HepG2 (cell line): ENCODE measurements at regions not wholly inside any gene's neighbourhood (a gene's known extent, or its start where the extent isn't known, plus 50 kb on each side); places are given as distances from the start of the nearest gene placed in this dataset.

ENCODE experiments used
- ATAC-seq: fragments of 200-7000 bp; cut with Tn5 transposase; 3 replicates; pipeline ENCODE4 v1.9.1; 2020; ENCODE audit warnings: mild to moderate bottlenecking, moderate library complexity
- BruUV-seq: library from RNA; stranded (reverse); fragments of 400-500 nt; replicated peaks from 2 replicates; lab custom pipeline; 2021; lab: Mats Ljungman, UMichigan
- CTCF ChIA-PET: fragments of 300-600 bp; formaldehyde crosslinking; extraction: SDS; loops from one replicate; lab custom pipeline; 2021; ENCODE audit warnings: low total read pairs, inconsistent platforms, low intra/inter-chr PET ratio; lab: Yijun Ruan, JAX
- POLR2A ChIA-PET: fragments of 350-600 bp; sonication (Branson Sonifier 250); formaldehyde crosslinking; loops from one replicate; lab custom pipeline; 2020; ENCODE audit warnings: antibody characterized with exemption, inconsistent platforms; lab: Yijun Ruan, JAX
- DNase-seq: peaks from one replicate; pipeline ENCODE4 v3.0.0-alpha.2; 2015; ENCODE audit warnings: low spot score
- FAIRE-seq: peaks from 3 replicates; lab custom pipeline; 2011; peaks lifted over from hg19 to GRCh38; lab: Jason Lieb, UNC
- H2AFZ ChIP-seq: one replicate; pipeline ENCODE4 v1.6.1; 2011; ENCODE audit warnings: low read length, inconsistent platforms
- H3K27ac ChIP-seq: fragments of 300-600 bp; 3 replicates; pipeline ENCODE4 v1.8.0; 2011; ENCODE audit warnings: mixed run types, mild to moderate bottlenecking, mixed read lengths, low read length, inconsistent platforms; ENCODE audit not compliant: insufficient read depth; ENCODE audit errors: extremely low read length
- H3K27me3 ChIP-seq, 2 experiments: fragments of 200-600 bp in 1 of 2; 2 replicates in 1 of 2; 3 replicates in 1 of 2; pipeline versions ENCODE4 v1.6.0 to v1.8.0; 2011; ENCODE audit warnings: low read length in 2 of 2, mild to moderate bottlenecking in 2 of 2, moderate library complexity in 2 of 2, inconsistent platforms in 1 of 2; ENCODE audit not compliant: insufficient read depth in 2 of 2, control insufficient read depth in 1 of 2
- H3K36me3 ChIP-seq, 2 experiments: fragments of 200-600 bp in 1 of 2; replicated peaks in 1 of 2; 2 replicates in 1 of 2; 3 replicates in 1 of 2; pipeline versions ENCODE4 v1.5.1 to v1.8.0; 2011; ENCODE audit warnings: low read length in 2 of 2, inconsistent platforms in 1 of 2; ENCODE audit not compliant: insufficient read depth in 2 of 2, control insufficient read depth in 1 of 2
- H3K4me1 ChIP-seq: 2 replicates; pipeline ENCODE4 v1.5.1; 2012; ENCODE audit warnings: low read length, inconsistent platforms; ENCODE audit not compliant: insufficient read depth
- H3K4me2 ChIP-seq: 2 replicates; pipeline ENCODE4 v1.6.0; 2011; ENCODE audit warnings: low read depth, low read length, inconsistent platforms
- H3K4me3 ChIP-seq, 3 experiments: fragments of 200-600 bp in 1 of 3; sonication (generic), shearing (Covaris generic) in 1 of 3; replicated peaks in 1 of 3; 2 replicates each; pipeline ENCODE4 v1.5.1; 2011 to 2016; ENCODE audit warnings: low read length in 3 of 3, inconsistent platforms in 2 of 3, low read depth in 2 of 3, mild to moderate bottlenecking in 2 of 3, control low read depth in 1 of 3, mixed read lengths in 1 of 3; ENCODE audit not compliant: insufficient read depth in 1 of 3
- H3K79me2 ChIP-seq: one replicate; pipeline ENCODE4 v1.6.1; 2011; ENCODE audit warnings: low read length, inconsistent platforms; ENCODE audit not compliant: insufficient read depth
- H3K9ac ChIP-seq: 2 replicates; pipeline ENCODE4 v1.6.0; 2011; ENCODE audit warnings: mild to moderate bottlenecking, low read depth, low read length, inconsistent platforms; ENCODE audit not compliant: insufficient read depth
- H3K9me3 ChIP-seq: 2 replicates; pipeline ENCODE4 v1.5.1; 2012; ENCODE audit warnings: mild to moderate bottlenecking, low read length
- H4K20me1 ChIP-seq: 2 replicates; pipeline ENCODE4 v1.6.0; 2011; ENCODE audit warnings: inconsistent platforms, mild to moderate bottlenecking, low read length, moderate library complexity; ENCODE audit not compliant: insufficient read depth
- CSRNP1 ChIP-seq: sonication (generic); formaldehyde crosslinking; IDR thresholded peaks from 2 replicates; pipeline ENCODE4 v1.8.1; 2023; ENCODE audit warnings: mild to moderate bottlenecking, missing genetic modification reagents
- DNMT3B ChIP-seq: conservative IDR thresholded peaks from 2 replicates; pipeline ENCODE4 v1.6.1; 2016; ENCODE audit warnings: missing biosample characterization, control low read depth
- FOXM1 ChIP-seq: sonication (generic); formaldehyde crosslinking; IDR thresholded peaks from 2 replicates; pipeline ENCODE4 v1.5.0; 2020; ENCODE audit warnings: missing genetic modification reagents
- IRF2 ChIP-seq: IDR thresholded peaks from 2 replicates; pipeline ENCODE4 v1.6.1; 2018; ENCODE audit warnings: missing genetic modification reagents, missing compliant biosample characterization
- JUN ChIP-seq: sonication (generic); formaldehyde crosslinking; IDR thresholded peaks from 2 replicates; pipeline ENCODE4 v1.4.0; 2020; ENCODE audit warnings: mild to moderate bottlenecking, missing genetic modification reagents
- JUNB ChIP-seq: sonication (generic); formaldehyde crosslinking; IDR thresholded peaks from 2 replicates; pipeline ENCODE4 v1.8.0; 2022; ENCODE audit warnings: missing genetic modification reagents, mild to moderate bottlenecking, borderline replicate concordance
- MIER3 ChIP-seq: IDR thresholded peaks from 2 replicates; pipeline ENCODE4 v1.6.1; 2016; ENCODE audit warnings: missing compliant biosample characterization, borderline replicate concordance
- MTF1 ChIP-seq: sonication (generic); formaldehyde crosslinking; IDR thresholded peaks from 2 replicates; pipeline ENCODE4 v1.5.0; 2020; ENCODE audit warnings: missing genetic modification reagents
- RARA ChIP-seq: IDR thresholded peaks from 2 replicates; pipeline ENCODE4 v1.6.1; 2016; ENCODE audit warnings: missing genetic modification reagents, missing compliant biosample characterization
- SMYD3 ChIP-seq: sonication (generic); formaldehyde crosslinking; IDR thresholded peaks from 2 replicates; pipeline ENCODE4 v1.8.1; 2023; ENCODE audit warnings: mild to moderate bottlenecking, missing genetic modification reagents
- SPEN ChIP-seq: sonication (generic); formaldehyde crosslinking; IDR thresholded peaks from 2 replicates; pipeline ENCODE4 v1.5.1; 2020; ENCODE audit warnings: low read depth, mild to moderate bottlenecking, missing genetic modification reagents
- TEF ChIP-seq: sonication (generic); formaldehyde crosslinking; IDR thresholded peaks from 2 replicates; pipeline ENCODE4 v1.5.0; 2020; ENCODE audit warnings: missing genetic modification reagents
- TIGD3 ChIP-seq: sonication (generic); formaldehyde crosslinking; IDR thresholded peaks from 2 replicates; pipeline ENCODE4 v1.5.1; 2020; ENCODE audit warnings: mild to moderate bottlenecking, missing genetic modification reagents, borderline replicate concordance
- TSC22D2 ChIP-seq: sonication (generic); formaldehyde crosslinking; IDR thresholded peaks from 2 replicates; pipeline ENCODE4 v1.5.1; 2020; ENCODE audit warnings: missing genetic modification reagents, mild to moderate bottlenecking, borderline replicate concordance
- ZC3H4 ChIP-seq: sonication (generic); formaldehyde crosslinking; IDR thresholded peaks from 2 replicates; pipeline ENCODE4 v1.4.0; 2020; ENCODE audit warnings: missing genetic modification reagents, borderline replicate concordance
- ZFP91 ChIP-seq: sonication (generic); formaldehyde crosslinking; IDR thresholded peaks from 2 replicates; pipeline ENCODE4 v1.9.0; 2022; ENCODE audit warnings: missing genetic modification reagents, mild to moderate bottlenecking, borderline replicate concordance
- ZNF136 ChIP-seq: sonication (generic); formaldehyde crosslinking; IDR thresholded peaks from 2 replicates; pipeline ENCODE4 v1.8.1; 2022; ENCODE audit warnings: low read depth, mild to moderate bottlenecking, moderate library complexity, missing genetic modification reagents
- ZNF569 ChIP-seq: sonication (generic); formaldehyde crosslinking; IDR thresholded peaks from 2 replicates; pipeline ENCODE4 v1.5.0; 2020; ENCODE audit warnings: mild to moderate bottlenecking, missing genetic modification reagents, moderate library complexity, borderline replicate concordance
- WGBS: methylation state at CpG from one replicate; pipeline ENCODE4 v1.1.6; 2017; ENCODE audit warnings: low lambda C conversion rate; 5-methylcytosine and 5-hydroxymethylcytosine counted together
- in situ Hi-C: cut with HindIII; loops from 2 replicates; pipeline ENCODE4 v1.10.0; 2017; ENCODE audit warnings: low pct_unique_long_range_greater_than_20kb; ENCODE audit not compliant: extremely low pct_ligation_motif_present
- intact Hi-C: fragments of 100-400 bp; cut with micrococcal nuclease; formaldehyde crosslinking; loops from one replicate; pipeline ENCODE4 v1.10.0; 2022; ENCODE audit not compliant: unreplicated experiment

- CTCF ChIA-PET: no interaction called here
- ATAC-seq: no peak
Observed at GRCh38 chrX:109841869-109842579, 109.0 kb upstream of the ACSL4 start.

More at GRCh38 chrX:109841869-109842579, 109.0 kb upstream of the ACSL4 start:
- DNase-seq: no peak
- POLR2A ChIA-PET: interaction anchor here (1.0 kb wide), 1 partner anchor 11 kb away, joined by 3 read pairs; no protein-coding TSS in a partner anchor
- no peaks in the 10 kb centered on the region for H3K79me2 ChIP-seq
- H3K27ac ChIP-seq: no peak overlapping the region
- WGBS: 89% methylated on average over 4 of the region's 4 CpGs
- intact Hi-C loops: no loop called here
- H3K9me3 ChIP-seq: no peaks in the 10 kb centered on the region
- FAIRE-seq: no peak
- TF ChIP-seq MIER3 (CRISPR knock-in tag): no peak
- no peak for TF ChIP-seq TIGD3 (CRISPR knock-in tag)
- no peak for TF ChIP-seq ZNF136
- TF ChIP-seq JUN (CRISPR knock-in tag): no peak
- no peak for TF ChIP-seq SPEN
- TF ChIP-seq CSRNP1 (CRISPR knock-in tag): no peak
- no peak for TF ChIP-seq JUNB (CRISPR knock-in tag)
- TF ChIP-seq FOXM1 (CRISPR knock-in tag): no peak
- TF ChIP-seq TEF: no peak
- TF ChIP-seq MTF1 (CRISPR knock-in tag): no peak
- TF ChIP-seq ZC3H4 (CRISPR knock-in tag): no peak
- TF ChIP-seq ZNF569 (CRISPR knock-in tag): no peak
- no peak for TF ChIP-seq RARA (CRISPR knock-in tag)
- TF ChIP-seq IRF2: no peak
- TF ChIP-seq ZFP91: no peak
- TF ChIP-seq TSC22D2: no peak
- TF ChIP-seq DNMT3B (CRISPR knock-in tag): no peak
- no peak for TF ChIP-seq SMYD3 (CRISPR knock-in tag)
- no peaks in the 10 kb centered on the region for H4K20me1 ChIP-seq
- BruUV-seq: no TSS peak
- H3K9ac ChIP-seq: no peak overlapping the region
- H3K4me2 ChIP-seq: no peak overlapping the region
- no peaks in the 10 kb centered on the region for H3K27me3 ChIP-seq
- no peaks in the 10 kb centered on the region for H3K36me3 ChIP-seq
- in situ Hi-C loops: no loop called here
- no peak overlapping the region for H3K4me3 ChIP-seq
- peaks cover 59% of the 10 kb centered on the region for H3K4me1 ChIP-seq
- H2AFZ ChIP-seq: no peak overlapping the region
